WI38 (cell line): ENCODE measurements at regions not wholly inside any gene's neighbourhood (a gene's known extent, or its start where the extent isn't known, plus 50 kb on each side); places are given as distances from the start of the nearest gene placed in this dataset.
"Not testable (repeated sequence)": the region's sequence is repeated elsewhere in the genome, so short reads cannot be mapped to it uniquely, and the experiment has no call there.

Source experiments
- H3K4me3 ChIP-seq: 2 replicates; pipeline ENCODE4 v1.5.1; 2011; ENCODE audit warnings: low read depth, mild to moderate bottlenecking, control low read depth, low read length
- CTCF ChIP-seq: IDR thresholded peaks from 2 replicates; pipeline ENCODE4 v1.5.1; 2012; ENCODE audit warnings: low read depth, mild to moderate bottlenecking, control low read depth, low read length

- TF ChIP-seq CTCF: no peak
- H3K4me3 ChIP-seq: no peak overlapping the region
Observed at GRCh38 chr2:122562775-122563174, 807.3 kb downstream of the TSN start.

GRCh38 chr2:122563781-122564180, 808.3 kb downstream of the TSN start:
- no peak for TF ChIP-seq CTCF
- no peak overlapping the region for H3K4me3 ChIP-seq

- TF ChIP-seq CTCF: no peak
- no peak overlapping the region for H3K4me3 ChIP-seq
Observed at GRCh38 chr2:122564843-122565242, 809.4 kb downstream of the TSN start.

- H3K4me3 ChIP-seq: no peak overlapping the region
- TF ChIP-seq CTCF: no peak
Observed at GRCh38 chr2:122565364-122565763, 809.9 kb downstream of the TSN start.

GRCh38 chr2:122570641-122571040, 815.2 kb downstream of the TSN start:
- no peak for TF ChIP-seq CTCF
- H3K4me3 ChIP-seq: no peak overlapping the region

- not testable (repeated sequence) for H3K4me3 ChIP-seq
Observed at GRCh38 chr2:122571471-122571870, 816.0 kb downstream of the TSN start.

- no peak overlapping the region for H3K4me3 ChIP-seq
- TF ChIP-seq CTCF: no peak
Observed at GRCh38 chr2:122575076-122575475, 819.6 kb downstream of the TSN start.

GRCh38 chr2:122583159-122583917, 827.9 kb downstream of the TSN start:
- no peak for TF ChIP-seq CTCF
- no peak overlapping the region for H3K4me3 ChIP-seq
